Duodenal mucosa (tissue), 2 donors: ENCODE measurements at regions not wholly inside any gene's neighbourhood (a gene's known extent, or its start where the extent isn't known, plus 50 kb on each side); places are given as distances from the start of the nearest gene placed in this dataset.

Experiments
- H3K27ac ChIP-seq: one replicate; pipeline ENCODE4 v1.7.0; 2013; ENCODE audit warnings: low read depth, low read length
- H3K27me3 ChIP-seq, 2 donors: one replicate each; pipeline ENCODE4 v1.7.0; 2013; ENCODE audit warnings: low read length in 2 of 2, control low read depth in 1 of 2; ENCODE audit not compliant: insufficient read depth in 2 of 2, control insufficient read depth in 1 of 2
- H3K36me3 ChIP-seq, 2 donors: one replicate each; pipeline ENCODE4 v1.7.0; 2013; ENCODE audit warnings: low read length in 2 of 2, control low read depth in 1 of 2; ENCODE audit not compliant: insufficient read depth in 2 of 2, control insufficient read depth in 1 of 2
- H3K4me1 ChIP-seq, 2 donors: one replicate each; pipeline ENCODE4 v1.7.0; 2013; ENCODE audit warnings: low read length in 2 of 2, control low read depth in 1 of 2; ENCODE audit not compliant: insufficient read depth in 2 of 2, control insufficient read depth in 1 of 2
- H3K4me3 ChIP-seq, 2 donors: one replicate each; pipeline ENCODE4 v1.7.0; 2013; ENCODE audit warnings: low read length in 2 of 2, low read depth in 1 of 2
- H3K9ac ChIP-seq, 2 donors: one replicate each; pipeline ENCODE4 v1.7.0; 2013; ENCODE audit warnings: low read length in 2 of 2, low read depth in 1 of 2
- H3K9me3 ChIP-seq, 2 donors: one replicate each; pipeline ENCODE4 v1.7.0; 2013; ENCODE audit warnings: low read length in 2 of 2, control low read depth in 1 of 2; ENCODE audit not compliant: control insufficient read depth in 1 of 2

DNA sequence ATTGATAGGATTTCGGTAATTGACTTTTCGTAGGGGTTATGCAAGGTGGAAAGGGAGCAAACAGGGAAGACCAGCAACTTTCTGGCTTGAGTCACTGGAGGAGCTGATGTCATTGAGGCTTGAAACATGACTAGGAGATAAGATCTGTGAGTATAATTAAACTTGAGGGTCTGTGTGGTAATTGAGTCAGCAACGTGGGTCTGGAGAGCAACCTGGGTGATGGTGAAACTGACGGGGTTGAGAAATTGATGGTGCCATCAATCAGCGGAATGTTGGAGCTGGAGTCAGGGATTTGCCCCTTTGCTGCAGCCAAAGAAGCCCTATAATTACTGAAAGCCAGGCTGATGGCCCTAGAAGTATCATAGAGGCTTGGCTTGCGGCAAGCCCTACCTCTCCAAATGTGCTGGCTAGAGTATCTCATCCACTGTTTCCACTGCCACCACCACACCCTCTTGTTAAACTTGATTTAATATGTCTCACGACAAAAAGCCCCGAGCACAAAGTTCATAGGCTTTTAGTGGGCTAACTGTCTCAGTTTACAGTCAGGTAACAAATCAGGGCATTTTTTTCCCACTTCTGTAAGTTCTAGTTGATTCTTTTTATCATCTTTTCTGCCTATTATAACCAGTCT, 186.9 kb upstream of the ELAC2 start:
- Histone ChIP-seq H3K9ac (no peak overlapping the region), H3K36me3 (no peaks in the 10 kb centered on the region), H3K9me3 (no peaks in the 10 kb centered on the region), H3K27me3 (no peaks in the 10 kb centered on the region), H3K4me1 (no peaks in the 10 kb centered on the region), H3K27ac (no peak overlapping the region), H3K4me3 (no peak overlapping the region)

DNA sequence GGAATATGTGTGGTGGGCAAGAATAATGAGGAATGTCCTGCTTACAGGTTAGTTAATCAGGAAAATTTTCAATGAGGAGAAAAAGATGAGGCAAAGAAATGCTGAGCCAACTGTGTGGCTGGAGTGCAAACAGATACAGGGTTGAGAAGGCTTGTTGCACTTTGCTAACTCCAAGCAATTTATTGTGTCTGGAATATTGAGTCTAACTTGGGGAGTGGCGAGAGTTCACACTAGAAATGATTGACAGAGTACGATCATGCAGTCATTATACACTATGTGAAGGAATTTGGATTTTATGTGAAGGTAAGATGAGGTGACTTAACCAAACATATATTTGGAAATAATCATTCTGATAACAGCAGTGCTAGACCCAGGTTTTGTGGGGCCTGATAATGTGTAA, 185.0 kb upstream of the ELAC2 start:
- no peaks in the 10 kb centered on the region for H3K27me3 ChIP-seq

DNA sequence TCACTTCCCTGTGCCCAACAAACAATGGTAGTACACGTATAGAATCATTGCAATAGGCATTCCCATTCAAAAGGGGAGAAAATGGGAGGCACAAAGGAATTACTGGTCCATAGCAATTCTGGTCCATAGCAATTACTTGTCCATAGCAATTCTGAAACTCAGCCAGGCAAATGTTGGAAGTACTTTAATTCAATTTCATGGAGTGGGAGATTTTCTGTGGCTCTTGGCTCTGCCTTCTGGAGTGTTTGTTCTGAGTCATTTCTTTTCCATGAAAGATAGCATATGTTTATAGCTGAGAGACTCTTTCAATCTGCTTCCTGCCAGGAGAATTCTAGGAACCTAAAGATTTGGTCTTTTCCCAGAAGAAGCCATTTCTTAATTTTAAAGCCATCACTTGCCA, 182.8 kb upstream of the ELAC2 start:
- Histone ChIP-seq H3K9me3 (no peaks in the 10 kb centered on the region), H3K9ac (no peak overlapping the region), H3K4me3 (no peak overlapping the region)

More for the DNA sequence above, 185.0 kb upstream of the ELAC2 start:
- Histone ChIP-seq H3K9ac (no peak overlapping the region), H3K27ac (no peak overlapping the region), H3K4me1 (no peaks in the 10 kb centered on the region), H3K9me3 (no peaks in the 10 kb centered on the region), H3K4me3 (no peak overlapping the region), H3K36me3 (no peaks in the 10 kb centered on the region)

DNA sequence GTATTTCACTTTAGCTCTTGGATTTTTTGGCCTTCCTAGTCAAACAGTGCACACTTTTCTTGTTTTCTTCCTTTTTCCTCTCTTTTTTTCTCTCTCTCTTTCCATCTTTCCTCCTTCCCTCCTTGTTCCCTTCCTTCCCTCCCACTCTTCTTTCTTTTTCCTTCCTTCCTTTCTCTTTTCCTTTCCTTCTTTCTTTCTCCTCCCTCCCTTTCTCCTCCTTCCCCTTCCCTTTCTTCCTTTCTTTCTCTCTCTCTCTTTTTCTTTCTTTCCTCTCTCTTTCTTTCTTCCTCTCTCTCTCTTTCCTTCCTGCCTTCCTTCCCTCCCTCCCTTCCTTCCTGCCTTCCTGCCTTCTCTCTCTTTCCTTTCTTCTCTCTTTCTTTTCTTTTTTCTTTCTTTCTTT, 181.6 kb upstream of the ELAC2 start:
- no peaks in the 10 kb centered on the region for H3K27me3 ChIP-seq
- no peak overlapping the region for H3K27ac ChIP-seq
- H3K9ac ChIP-seq: no peak overlapping the region
- H3K36me3 ChIP-seq: no peaks in the 10 kb centered on the region
- H3K4me1 ChIP-seq: no peaks in the 10 kb centered on the region
- no peaks in the 10 kb centered on the region for H3K9me3 ChIP-seq
- no peak overlapping the region for H3K4me3 ChIP-seq

More for the DNA sequence above, 182.8 kb upstream of the ELAC2 start:
- Histone ChIP-seq H3K27me3 (no peaks in the 10 kb centered on the region), H3K4me1 (no peaks in the 10 kb centered on the region), H3K36me3 (no peaks in the 10 kb centered on the region), H3K27ac (no peak overlapping the region)

DNA sequence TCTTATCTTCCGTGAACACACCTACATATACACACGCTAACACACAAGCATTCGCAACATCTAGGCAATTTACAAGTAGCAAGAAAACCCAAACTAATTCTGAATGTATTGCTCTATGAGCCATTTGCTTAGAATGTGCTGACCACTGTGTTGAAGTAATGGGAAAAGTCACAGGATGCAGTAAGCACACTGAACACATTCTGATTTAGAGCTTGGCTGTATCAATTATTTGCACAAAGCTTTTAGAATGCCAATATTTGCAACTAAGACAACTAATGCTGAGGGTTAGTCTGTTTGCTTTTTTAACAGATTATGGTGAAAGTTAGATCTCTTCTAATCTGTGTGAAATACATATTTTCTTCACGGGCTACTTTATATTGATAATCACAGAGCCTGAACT, 179.8 kb upstream of the ELAC2 start:
- no peaks in the 10 kb centered on the region for H3K27me3 ChIP-seq
- H3K9ac ChIP-seq: no peak overlapping the region
- no peak overlapping the region for H3K4me3 ChIP-seq
- H3K36me3 ChIP-seq: no peaks in the 10 kb centered on the region
- H3K4me1 ChIP-seq: no peaks in the 10 kb centered on the region
- no peaks in the 10 kb centered on the region for H3K9me3 ChIP-seq
- H3K27ac ChIP-seq: no peak overlapping the region

DNA sequence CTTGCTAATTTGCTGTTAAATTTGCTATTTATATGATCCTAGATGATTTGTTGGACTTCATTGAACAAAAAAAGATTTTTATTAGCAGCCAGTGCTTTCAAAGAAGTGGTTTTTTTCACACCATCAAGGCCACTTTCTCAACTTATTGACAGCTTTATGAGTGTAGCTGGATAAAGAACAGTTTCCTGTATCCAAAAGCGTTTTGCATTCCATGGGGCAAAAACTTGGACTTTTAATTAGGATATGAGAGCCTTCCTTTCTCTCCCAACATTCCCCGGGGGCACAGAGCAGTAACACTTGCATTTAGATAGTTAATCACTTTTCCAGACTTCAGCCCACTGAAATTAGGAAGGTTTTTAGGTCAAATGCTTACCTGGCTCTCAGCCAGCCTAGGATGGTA, 177.1 kb upstream of the ELAC2 start:
- no peak overlapping the region for H3K9ac ChIP-seq
- H3K27me3 ChIP-seq: no peaks in the 10 kb centered on the region
- H3K36me3 ChIP-seq: no peaks in the 10 kb centered on the region
- H3K4me1 ChIP-seq: no peaks in the 10 kb centered on the region
- H3K9me3 ChIP-seq: no peaks in the 10 kb centered on the region
- H3K27ac ChIP-seq: no peak overlapping the region
- no peak overlapping the region for H3K4me3 ChIP-seq

DNA sequence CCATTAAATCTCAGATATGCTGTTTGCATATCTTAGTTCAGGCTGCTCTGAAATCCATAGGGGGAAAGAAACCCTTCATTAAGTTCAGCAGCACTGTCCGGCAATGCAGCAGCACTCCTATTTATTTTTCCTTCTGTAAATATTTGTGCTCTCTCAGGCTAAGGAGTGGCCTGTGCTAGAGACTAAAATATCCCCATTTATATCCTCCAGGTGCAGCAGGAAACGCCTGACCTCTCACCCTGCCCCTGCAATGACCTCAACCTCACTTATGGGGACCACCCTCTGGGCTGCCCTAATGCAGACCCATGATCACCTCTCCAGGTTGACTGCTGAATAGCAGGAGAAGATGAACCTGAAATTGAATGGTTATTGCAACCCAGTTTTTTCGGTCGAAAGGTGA, 165.0 kb upstream of the ELAC2 start:
- Histone ChIP-seq H3K36me3 (no peaks in the 10 kb centered on the region), H3K27ac (no peak overlapping the region), H3K9ac (no peak overlapping the region), H3K4me3 (no peak overlapping the region), H3K4me1 (no peaks in the 10 kb centered on the region), H3K27me3 (no peaks in the 10 kb centered on the region), H3K9me3 (peaks cover 0 to 10% of the 10 kb centered on the region in 2 donors)

DNA sequence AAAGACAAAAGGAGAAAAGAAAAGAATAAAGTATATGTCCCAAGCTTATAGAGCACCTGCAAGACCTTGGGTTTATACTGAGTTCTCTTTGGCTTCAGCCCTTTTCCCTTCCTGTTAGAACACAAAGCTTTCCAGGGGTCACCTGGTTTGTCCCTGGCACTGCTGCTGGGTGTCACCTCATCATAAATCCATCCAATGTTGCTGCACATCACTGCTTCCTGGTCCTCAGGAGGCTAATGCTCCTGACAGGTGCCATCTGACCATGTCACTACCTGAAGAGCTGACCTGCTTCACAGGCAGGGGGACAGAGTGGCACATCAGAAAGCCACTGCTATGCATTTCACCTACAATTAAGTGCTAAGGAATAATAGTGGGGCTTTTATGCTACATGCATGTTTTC, 164.6 kb upstream of the ELAC2 start:
- Histone ChIP-seq H3K9ac (no peak overlapping the region), H3K4me3 (no peak overlapping the region), H3K27ac (no peak overlapping the region), H3K36me3 (no peaks in the 10 kb centered on the region), H3K4me1 (no peaks in the 10 kb centered on the region), H3K9me3 (peaks cover 0 to 10% of the 10 kb centered on the region in 2 donors), H3K27me3 (no peaks in the 10 kb centered on the region)

DNA sequence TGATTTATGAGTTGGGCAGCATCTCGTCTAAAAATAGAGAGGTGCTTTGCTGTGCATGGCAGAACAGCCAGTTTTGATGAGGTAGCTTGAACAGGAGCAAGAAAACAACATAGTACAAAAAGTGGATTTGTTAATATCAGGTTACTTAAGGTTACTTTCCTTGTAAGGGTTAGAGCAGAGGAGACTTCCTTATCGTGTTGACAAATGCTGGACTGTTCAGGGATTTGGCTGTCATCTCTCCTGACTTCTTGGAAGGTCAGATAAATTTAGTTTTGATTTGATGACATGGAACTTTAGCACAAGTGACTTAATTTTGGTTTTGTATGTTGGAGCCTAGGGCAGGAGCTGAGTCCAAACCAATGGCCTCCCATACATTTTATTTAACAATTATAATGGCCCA, 163.9 kb upstream of the ELAC2 start:
- Histone ChIP-seq H3K4me3 (no peak overlapping the region), H3K9me3 (peaks cover 0 to 10% of the 10 kb centered on the region in 2 donors), H3K9ac (no peak overlapping the region), H3K27ac (no peak overlapping the region), H3K36me3 (no peaks in the 10 kb centered on the region), H3K27me3 (no peaks in the 10 kb centered on the region), H3K4me1 (no peaks in the 10 kb centered on the region)

DNA sequence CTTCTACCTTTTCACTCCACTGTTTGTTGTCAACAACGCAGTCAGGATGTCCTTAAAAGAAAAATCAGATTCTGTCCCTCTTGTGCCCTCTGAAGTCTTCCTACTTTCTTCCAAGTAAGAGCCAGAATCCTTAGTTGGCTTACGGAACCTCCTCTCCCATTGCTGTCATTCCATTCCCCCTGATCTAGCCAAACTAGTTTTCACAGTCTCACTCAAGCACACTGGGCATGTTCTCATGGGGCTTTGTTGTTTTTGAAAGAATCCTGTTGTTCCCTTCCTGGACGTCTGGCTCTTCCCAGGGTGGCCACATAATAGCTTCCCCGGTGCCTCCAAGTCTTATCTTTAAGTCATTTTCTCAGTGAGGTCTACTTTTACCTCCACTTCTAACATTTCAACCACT, 158.6 kb upstream of the ELAC2 start:
- Histone ChIP-seq H3K9ac (no peak overlapping the region), H3K4me1 (no peaks in the 10 kb centered on the region), H3K27me3 (no peaks in the 10 kb centered on the region), H3K4me3 (no peak overlapping the region), H3K36me3 (no peaks in the 10 kb centered on the region), H3K9me3 (peaks cover 13 to 23% of the 10 kb centered on the region in 2 donors), H3K27ac (no peak overlapping the region)

DNA sequence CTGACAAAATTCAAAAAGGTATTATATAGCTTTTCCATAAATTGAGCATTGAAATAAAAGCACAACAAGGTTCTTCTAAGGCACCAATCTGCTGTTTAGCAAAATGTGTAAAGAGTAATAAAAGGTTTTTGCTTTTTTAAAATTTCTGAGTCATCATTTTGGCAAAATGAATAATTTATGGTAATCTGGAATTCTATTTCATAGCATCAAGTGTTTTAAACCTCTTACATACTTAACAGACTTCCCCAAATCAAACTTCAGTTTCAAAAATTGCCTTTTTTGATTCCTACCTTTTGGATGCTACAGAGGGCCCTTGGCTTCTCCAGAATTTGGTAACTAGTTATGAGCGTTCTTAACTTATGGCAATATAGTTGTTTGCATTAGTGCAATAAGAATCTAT, 154.0 kb upstream of the ELAC2 start:
- H3K9ac ChIP-seq: no peak overlapping the region
- H3K4me1 ChIP-seq: no peaks in the 10 kb centered on the region
- peaks cover 17 to 23% of the 10 kb centered on the region in 2 donors for H3K9me3 ChIP-seq
- H3K36me3 ChIP-seq: no peaks in the 10 kb centered on the region
- no peak overlapping the region for H3K27ac ChIP-seq
- no peak overlapping the region for H3K4me3 ChIP-seq
- H3K27me3 ChIP-seq: no peaks in the 10 kb centered on the region
